NT2/D1 (cell line): ENCODE measurements at regions not wholly inside any gene's neighbourhood (a gene's known extent, or its start where the extent isn't known, plus 50 kb on each side); places are given as distances from the start of the nearest gene placed in this dataset.

Experiments used
- SUZ12 ChIP-seq: IDR thresholded peaks from 2 replicates; pipeline ENCODE4 v1.6.1; 2011; ENCODE audit not compliant: insufficient read length, insufficient read depth; ENCODE audit errors: extremely low read depth
- YY1 ChIP-seq: IDR thresholded peaks from 2 replicates; pipeline ENCODE4 v1.6.1; 2011; ENCODE audit not compliant: insufficient read length, insufficient read depth
- ZNF274 ChIP-seq: IDR thresholded peaks from 2 replicates; pipeline ENCODE4 v1.6.1; 2011; ENCODE audit warnings: mild to moderate bottlenecking, low read depth, low read length

DNA sequence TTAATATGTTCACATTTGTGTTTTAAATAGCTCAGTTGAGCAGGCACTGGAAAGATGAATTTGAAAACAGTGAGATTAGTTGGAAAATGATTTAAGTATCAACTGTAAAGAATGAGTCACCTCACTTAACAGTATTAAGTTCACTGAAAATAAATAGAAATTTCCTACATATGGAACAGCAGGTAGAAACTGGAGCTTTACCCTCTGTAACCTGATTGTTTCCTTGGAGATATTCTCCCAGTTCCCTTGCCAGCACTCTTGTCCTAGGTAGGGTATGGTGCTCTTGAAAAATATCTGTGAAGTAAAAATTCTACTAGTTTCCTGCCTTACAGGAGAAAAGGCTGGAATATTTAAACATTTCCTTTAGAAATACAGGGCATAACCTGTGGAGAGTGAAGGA, 81.3 kb upstream of the DLGAP1 start:
- TF ChIP-seq ZNF274 (no peak), SUZ12 (no peak), YY1 (no peak)
